Colonic mucosa (tissue), 4 donors: ENCODE measurements at regions not wholly inside any gene's neighbourhood (a gene's known extent, or its start where the extent isn't known, plus 50 kb on each side); places are given as distances from the start of the nearest gene placed in this dataset.
A peak's percentile ranks its signal among the peaks of the same experiment; 100 is the strongest.
"Not testable (repeated sequence)": the region's sequence is repeated elsewhere in the genome, so short reads cannot be mapped to it uniquely, and the experiment has no call there.

Source experiments
- DNase-seq: peaks from one replicate; pipeline ENCODE4 v3.0.0-alpha.2; 2020
- H3K27ac ChIP-seq: fragments of 200-600 bp; one replicate; pipeline ENCODE4 v1.8.0; 2021
- H3K27me3 ChIP-seq: fragments of 200-600 bp; one replicate; pipeline ENCODE4 v1.8.0; 2021
- H3K36me3 ChIP-seq: fragments of 200-600 bp; one replicate; pipeline ENCODE4 v1.8.0; 2021
- H3K4me1 ChIP-seq: fragments of 200-600 bp; one replicate; pipeline ENCODE4 v1.8.0; 2021; ENCODE audit warnings: mild to moderate bottlenecking
- H3K4me3 ChIP-seq: fragments of 200-600 bp; one replicate; pipeline ENCODE4 v1.8.0; 2021
- H3K9ac ChIP-seq, 2 donors: one replicate each; pipeline ENCODE4 v1.7.0; 2013; ENCODE audit warnings: control low read depth in 2 of 2, low read depth in 2 of 2, low read length in 2 of 2
- H3K9me3 ChIP-seq: fragments of 200-600 bp; one replicate; pipeline ENCODE4 v1.8.0; 2021
- CTCF ChIP-seq: fragments of 200-600 bp; IDR thresholded peaks from one replicate; pipeline ENCODE4 v1.8.0; 2022; ENCODE audit warnings: antibody characterized with exemption, mild to moderate bottlenecking
- intact Hi-C: fragments of 100-400 bp; cut with DNase I; formaldehyde crosslinking; loops from one replicate; pipeline ENCODE4 v1.14.1; 2022
- donor health status: healthy.
- donor health status: DM: no; HTN: no; CAD: no.
- donor health status: DM: no; HTN: no; CAD: no.

- DNase-seq, result no peak
- Histone ChIP-seq H3K27ac (no peak overlapping the region), H3K9ac (no peak overlapping the region), H3K4me3 (no peak overlapping the region), H3K4me1 (no peaks in the 10 kb centered on the region), H3K9me3 (no peaks in the 10 kb centered on the region), H3K27me3 (no peaks in the 10 kb centered on the region), H3K36me3 (no peaks in the 10 kb centered on the region)
- intact Hi-C loops, result loop anchor here (5.0 kb wide), 1 partner anchor 545 kb away; no protein-coding TSS in a partner anchor
- TF ChIP-seq CTCF, result no peak
Observed at GRCh38 chr1:38587766-38588165, 271.8 kb downstream of the RRAGC start.

GRCh38 chr1:38586993-38587646, 272.5 kb downstream of the RRAGC start:
- H3K9ac ChIP-seq, result no peak overlapping the region
- peak; percentile 46 for DNase-seq
- H3K27ac ChIP-seq, result no peak overlapping the region
- H3K9me3 ChIP-seq, result no peaks in the 10 kb centered on the region
- peak; percentile 82 for TF ChIP-seq CTCF
- H3K4me1 ChIP-seq, result no peaks in the 10 kb centered on the region
- H3K36me3 ChIP-seq, result no peaks in the 10 kb centered on the region
- no peak overlapping the region for H3K4me3 ChIP-seq
- intact Hi-C loops, result loop anchor here (5.0 kb wide), 1 partner anchor 545 kb away; no protein-coding TSS in a partner anchor
- no peaks in the 10 kb centered on the region for H3K27me3 ChIP-seq

- no peak for DNase-seq
- Histone ChIP-seq H3K27me3 (no peaks in the 10 kb centered on the region), H3K4me1 (no peaks in the 10 kb centered on the region), H3K4me3 (no peak overlapping the region), H3K9ac (no peak overlapping the region), H3K9me3 (no peaks in the 10 kb centered on the region), H3K27ac (no peak overlapping the region), H3K36me3 (no peaks in the 10 kb centered on the region)
- intact Hi-C loops, result loop anchor here (5.0 kb wide), 1 partner anchor 544 kb away; no protein-coding TSS in a partner anchor
- no peak for TF ChIP-seq CTCF
Observed at GRCh38 chr1:38585971-38586370, 273.6 kb downstream of the RRAGC start.

GRCh38 chr1:38585460-38585859, 274.1 kb downstream of the RRAGC start:
- no peak overlapping the region for H3K27ac ChIP-seq
- no peak for TF ChIP-seq CTCF
- H3K4me3 ChIP-seq, result no peak overlapping the region
- no peaks in the 10 kb centered on the region for H3K27me3 ChIP-seq
- H3K9me3 ChIP-seq, result no peaks in the 10 kb centered on the region
- no peaks in the 10 kb centered on the region for H3K4me1 ChIP-seq
- H3K36me3 ChIP-seq, result no peaks in the 10 kb centered on the region
- intact Hi-C loops, result loop anchor here (5.0 kb wide), 1 partner anchor 543 kb away; no protein-coding TSS in a partner anchor
- no peak overlapping the region for H3K9ac ChIP-seq
- no peak for DNase-seq

- no peak for TF ChIP-seq CTCF
- no peaks in the 10 kb centered on the region for H3K27me3 ChIP-seq
- no peak overlapping the region for H3K4me3 ChIP-seq
- intact Hi-C loops, result loop anchor here (5.0 kb wide), 1 partner anchor 542 kb away; no protein-coding TSS in a partner anchor
- no peaks in the 10 kb centered on the region for H3K36me3 ChIP-seq
- no peak for DNase-seq
- no peak overlapping the region for H3K27ac ChIP-seq
- H3K9ac ChIP-seq, result no peak overlapping the region
- no peaks in the 10 kb centered on the region for H3K9me3 ChIP-seq
- no peaks in the 10 kb centered on the region for H3K4me1 ChIP-seq
Observed at GRCh38 chr1:38584448-38585355, 274.9 kb downstream of the RRAGC start.

GRCh38 chr1:38583287-38583686, 276.3 kb downstream of the RRAGC start:
- H3K9ac ChIP-seq, H3K27ac ChIP-seq, H3K4me1 ChIP-seq, H3K36me3 ChIP-seq, intact Hi-C loops, H3K9me3 ChIP-seq, DNase-seq, H3K4me3 ChIP-seq: not testable (repeated sequence)
- peaks cover 12% of the 10 kb centered on the region for H3K27me3 ChIP-seq
